Uterus (tissue), 2 donors: ENCODE measurements at regions not wholly inside any gene's neighbourhood (a gene's known extent, or its start where the extent isn't known, plus 50 kb on each side); places are given as distances from the start of the nearest gene placed in this dataset.

Source experiments
- CTCF ChIP-seq, 4 experiments: fragments of 200-600 bp in 2 of 4; fragments of 450-650 bp in 2 of 4; sonication (generic) in 2 of 4; IDR thresholded peaks; one replicate each; pipeline ENCODE4 v1.5.1; 2016 to 2019; ENCODE audit warnings: antibody characterized with exemption in 4 of 4, mild to moderate bottlenecking in 2 of 4, moderate library complexity in 1 of 4
- POLR2A ChIP-seq, 2 donors: fragments of 450-650 bp; IDR thresholded peaks; one replicate each; pipeline ENCODE4 v1.6.1; 2016; ENCODE audit warnings: antibody characterized with exemption in 2 of 2, mild to moderate bottlenecking in 1 of 2, moderate library complexity in 1 of 2

- TF ChIP-seq CTCF (IDR thresholded peaks at IDR 0.05) (no peak), POLR2A (IDR thresholded peaks at IDR 0.05) (no peak)
Measured at GRCh38 chr5:12614608-12615007, 710.4 kb upstream of the CTNND2 start.
